Glutamatergic neuron (in vitro differentiated cells): ENCODE measurements at regions not wholly inside any gene's neighbourhood (a gene's known extent, or its start where the extent isn't known, plus 50 kb on each side); places are given as distances from the start of the nearest gene placed in this dataset.

Source experiments
- DNase-seq: peaks from one replicate; pipeline ENCODE4 v3.0.0; 2022
- H3K27ac Mint-ChIP-seq: one replicate; pipeline ENCODE4 v1.8.0; 2020; ENCODE audit warnings: mild to moderate bottlenecking, mixed read lengths, inconsistent platforms; ENCODE audit not compliant: unreplicated experiment
- H3K27me3 Mint-ChIP-seq: one replicate; pipeline ENCODE4 v1.8.0; 2020; ENCODE audit warnings: mild to moderate bottlenecking, moderate library complexity, mixed read lengths, inconsistent platforms; ENCODE audit not compliant: unreplicated experiment
- H3K36me3 Mint-ChIP-seq: one replicate; pipeline ENCODE4 v1.8.0; 2020; ENCODE audit warnings: mild to moderate bottlenecking, mixed read lengths, inconsistent platforms; ENCODE audit not compliant: unreplicated experiment
- H3K4me1 Mint-ChIP-seq: one replicate; pipeline ENCODE4 v1.8.0; 2020; ENCODE audit warnings: mild to moderate bottlenecking, low read depth, mixed read lengths, inconsistent platforms; ENCODE audit not compliant: unreplicated experiment
- H3K4me3 Mint-ChIP-seq: one replicate; pipeline ENCODE4 v1.8.0; 2020; ENCODE audit warnings: mild to moderate bottlenecking, mixed read lengths, inconsistent platforms; ENCODE audit not compliant: unreplicated experiment
- H3K9me3 Mint-ChIP-seq: one replicate; pipeline ENCODE4 v1.8.0; 2020; ENCODE audit warnings: mild to moderate bottlenecking, moderate library complexity, mixed read lengths, inconsistent platforms; ENCODE audit not compliant: unreplicated experiment
- TF ChIP-seq, protein P1 (sequence below): fragments of 200-600 bp; sonication (generic); IDR thresholded peaks from one replicate; pipeline ENCODE4 v1.5.0; 2021; ENCODE audit not compliant: partially characterized antibody, unreplicated experiment

DNA sequence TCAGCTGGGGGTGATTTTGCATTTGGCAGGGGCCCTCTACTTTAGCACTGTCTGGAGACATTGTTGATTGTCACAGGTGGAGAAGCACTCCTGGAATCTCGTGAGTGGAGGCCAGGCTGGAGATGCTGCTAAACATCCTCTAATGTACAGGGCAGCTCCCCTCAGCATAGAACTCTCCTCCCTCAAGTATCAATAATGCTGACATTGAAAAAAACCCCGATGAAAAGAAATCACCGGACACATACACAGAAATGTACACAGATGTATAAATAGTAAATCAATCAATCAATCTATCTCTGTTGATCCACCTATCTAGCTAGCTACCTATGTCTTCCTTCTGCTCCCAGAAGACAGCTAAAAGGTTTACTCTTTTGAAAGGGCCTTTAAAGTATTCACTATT, 89.4 kb upstream of the KCNJ15 start:
- Mint-ChIP-seq H3K36me3 (peaks cover 3% of the 10 kb centered on the region), H3K27me3 (peaks cover 10% of the 10 kb centered on the region), H3K4me3 (no peak overlapping the region), H3K9me3 (peaks cover 11% of the 10 kb centered on the region), H3K27ac (peak overlapping the region; percentile 76), H3K4me1 (peaks cover 46% of the 10 kb centered on the region)
- TF ChIP-seq, protein P1, sequence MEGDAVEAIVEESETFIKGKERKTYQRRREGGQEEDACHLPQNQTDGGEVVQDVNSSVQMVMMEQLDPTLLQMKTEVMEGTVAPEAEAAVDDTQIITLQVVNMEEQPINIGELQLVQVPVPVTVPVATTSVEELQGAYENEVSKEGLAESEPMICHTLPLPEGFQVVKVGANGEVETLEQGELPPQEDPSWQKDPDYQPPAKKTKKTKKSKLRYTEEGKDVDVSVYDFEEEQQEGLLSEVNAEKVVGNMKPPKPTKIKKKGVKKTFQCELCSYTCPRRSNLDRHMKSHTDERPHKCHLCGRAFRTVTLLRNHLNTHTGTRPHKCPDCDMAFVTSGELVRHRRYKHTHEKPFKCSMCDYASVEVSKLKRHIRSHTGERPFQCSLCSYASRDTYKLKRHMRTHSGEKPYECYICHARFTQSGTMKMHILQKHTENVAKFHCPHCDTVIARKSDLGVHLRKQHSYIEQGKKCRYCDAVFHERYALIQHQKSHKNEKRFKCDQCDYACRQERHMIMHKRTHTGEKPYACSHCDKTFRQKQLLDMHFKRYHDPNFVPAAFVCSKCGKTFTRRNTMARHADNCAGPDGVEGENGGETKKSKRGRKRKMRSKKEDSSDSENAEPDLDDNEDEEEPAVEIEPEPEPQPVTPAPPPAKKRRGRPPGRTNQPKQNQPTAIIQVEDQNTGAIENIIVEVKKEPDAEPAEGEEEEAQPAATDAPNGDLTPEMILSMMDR, result no peak
- DNase-seq, result no peak

DNA sequence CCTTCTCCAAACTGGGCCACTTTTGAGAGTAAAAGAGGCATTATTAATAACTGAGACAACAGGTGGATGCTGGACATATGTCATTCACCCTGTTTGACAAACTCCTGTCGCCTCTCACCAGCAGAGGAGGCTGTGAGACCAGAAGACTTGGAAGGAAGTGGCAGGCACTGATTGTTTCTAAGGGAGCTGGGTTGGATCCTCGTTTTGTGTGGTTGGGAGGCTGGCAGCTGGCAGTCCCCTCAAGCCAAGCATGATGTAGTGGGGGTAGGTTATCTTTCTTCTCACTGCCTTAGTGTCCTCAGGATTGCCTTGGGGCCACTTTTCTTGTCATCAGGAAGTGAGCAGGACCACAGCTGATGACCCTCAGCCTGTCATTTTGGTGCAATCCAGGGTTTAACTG, 86.5 kb upstream of the KCNJ15 start:
- Mint-ChIP-seq H3K36me3 (peaks cover 4% of the 10 kb centered on the region), H3K9me3 (peaks cover 8% of the 10 kb centered on the region), H3K4me1 (peaks cover 36% of the 10 kb centered on the region), H3K27me3 (peaks cover 10% of the 10 kb centered on the region), H3K4me3 (no peak overlapping the region), H3K27ac (no peak overlapping the region)
- no peak for DNase-seq
- TF ChIP-seq, protein P1, result no peak

DNA sequence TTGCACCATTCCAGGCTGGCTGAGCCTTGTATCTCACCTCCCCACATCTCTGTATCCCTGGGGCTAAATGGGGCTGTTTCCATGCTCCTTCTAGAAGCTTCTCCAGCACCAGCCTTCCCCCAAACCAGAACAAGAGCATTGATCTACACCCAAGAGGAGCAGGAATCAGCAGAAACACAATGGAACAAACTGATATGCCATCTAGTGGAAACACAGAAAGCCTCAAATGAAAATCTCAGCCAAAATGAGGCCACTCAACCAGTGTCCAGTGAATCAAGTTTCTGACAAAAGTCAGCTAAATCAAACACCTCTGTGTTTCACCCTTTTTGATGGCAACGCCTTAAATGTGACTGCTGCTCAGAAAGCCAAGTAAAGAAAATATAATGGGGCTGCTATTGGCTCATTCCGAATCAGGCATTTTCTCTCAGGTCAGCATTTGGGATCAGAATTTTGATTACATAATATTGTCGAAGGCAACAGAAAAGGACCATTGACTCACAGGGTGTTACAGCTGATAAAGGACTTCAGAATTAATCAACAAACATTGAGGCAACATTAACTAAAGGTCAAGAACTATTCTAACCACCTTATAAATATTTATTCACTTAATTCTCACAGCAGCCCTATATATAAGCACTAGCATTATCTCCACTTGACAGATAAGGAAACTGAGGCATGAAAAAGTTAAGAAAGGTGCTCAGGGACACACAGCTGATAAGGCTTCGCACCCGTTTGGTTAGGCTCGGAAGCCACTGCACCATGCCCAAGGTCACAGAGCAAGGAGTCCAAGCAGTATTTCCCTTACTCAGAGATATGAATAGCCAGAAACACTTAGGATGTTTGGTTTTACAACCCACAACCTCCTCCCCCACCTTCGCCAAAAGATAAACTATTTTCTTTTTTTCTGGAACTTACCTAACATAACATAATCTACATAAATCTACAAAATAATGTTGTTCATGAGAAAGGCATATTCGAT, 85.8 kb upstream of the KCNJ15 start:
- H3K9me3 Mint-ChIP-seq, result peaks cover 2% of the 10 kb centered on the region
- peaks cover 28% of the 10 kb centered on the region for H3K4me1 Mint-ChIP-seq
- H3K27me3 Mint-ChIP-seq, result peaks cover 5% of the 10 kb centered on the region
- no peak overlapping the region for H3K4me3 Mint-ChIP-seq
- DNase-seq, result no peak
- H3K36me3 Mint-ChIP-seq, result peaks cover 4% of the 10 kb centered on the region
- TF ChIP-seq, protein P1, result no peak
- no peak overlapping the region for H3K27ac Mint-ChIP-seq

DNA sequence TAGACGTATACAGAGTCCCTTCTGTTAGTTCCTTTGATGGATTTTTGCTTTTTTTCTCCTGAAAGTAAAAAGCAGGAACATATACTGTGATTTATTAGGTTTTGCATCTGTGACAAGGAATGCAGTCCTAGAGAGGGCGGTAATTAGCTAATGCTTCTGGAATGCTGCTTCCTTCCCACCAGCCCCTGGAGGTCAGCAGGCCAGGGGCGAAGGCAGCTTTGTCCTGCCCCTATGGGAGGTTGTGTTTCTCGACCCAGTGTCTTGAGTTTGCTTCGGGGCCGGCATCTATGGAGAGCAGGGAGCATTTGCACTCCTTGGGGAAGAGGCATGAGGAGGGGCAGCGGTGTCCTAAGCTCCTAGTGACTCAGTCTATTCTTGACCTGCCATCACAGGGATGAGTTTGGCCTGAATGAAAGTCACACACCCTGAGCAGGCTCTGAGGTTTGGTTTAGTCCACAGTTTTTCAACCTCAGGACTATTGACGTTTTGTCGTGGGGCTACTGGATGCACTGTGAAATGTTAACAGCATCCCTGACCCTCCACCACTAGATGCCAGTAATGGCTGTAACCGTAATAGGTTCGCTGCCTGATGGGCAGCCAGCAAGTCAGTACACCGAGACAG, 85.0 kb upstream of the KCNJ15 start:
- H3K36me3 Mint-ChIP-seq, result peaks cover 4% of the 10 kb centered on the region
- H3K9me3 Mint-ChIP-seq, result peaks cover 1% of the 10 kb centered on the region
- peak; percentile 37 for DNase-seq
- peaks cover 22% of the 10 kb centered on the region for H3K4me1 Mint-ChIP-seq
- no peak overlapping the region for H3K4me3 Mint-ChIP-seq
- H3K27me3 Mint-ChIP-seq, result no peaks in the 10 kb centered on the region
- TF ChIP-seq, protein P1, result no peak
- no peak overlapping the region for H3K27ac Mint-ChIP-seq
